ENCODE measurements at regions not wholly inside any gene's neighbourhood (a gene's known extent, or its start where the extent isn't known, plus 50 kb on each side); places are given as distances from the start of the nearest gene placed in this dataset.

DNA sequence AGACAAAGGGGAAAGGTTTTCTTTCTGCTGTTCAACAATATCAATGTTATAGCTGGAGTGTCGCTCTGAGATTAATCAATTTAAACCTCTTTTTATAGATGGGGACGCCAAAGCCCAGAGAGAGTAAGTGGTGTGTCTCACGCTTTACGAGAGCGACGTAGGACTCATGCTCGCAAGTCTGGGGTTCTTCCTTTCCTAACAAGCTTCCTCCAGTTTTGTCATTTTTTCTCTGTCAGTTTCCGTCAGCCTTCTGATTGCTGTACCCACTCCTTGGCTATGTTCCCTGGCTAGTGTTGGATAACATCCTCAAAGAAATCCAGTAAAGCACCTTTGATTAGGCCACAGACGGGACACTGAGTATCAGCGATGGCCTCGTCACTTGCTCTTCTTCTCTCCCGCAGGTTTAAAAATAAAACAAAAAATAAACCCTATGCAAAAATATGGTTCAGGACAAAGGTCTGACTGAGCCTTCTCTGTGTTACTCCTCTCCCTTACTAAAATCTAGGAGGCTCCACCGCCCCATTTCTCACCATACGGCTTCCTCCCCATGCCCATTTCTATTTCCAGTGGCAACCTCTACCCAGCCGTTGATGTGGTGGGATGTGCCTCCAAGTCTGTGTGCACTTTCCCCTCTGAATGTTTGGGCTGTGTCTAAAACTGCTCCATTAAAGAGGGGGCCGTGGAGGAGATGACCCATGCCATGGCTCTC, 172.7 kb upstream of the PARP11 start:
- TF ChIP-seq EZH2 (IDR thresholded peaks at IDR 0.05; ENCODE audit: borderline replicate concordance, insufficient read depth, low read depth, low read length, poor library complexity, severe bottlenecking), result no peak
- TF ChIP-seq, protein P1, sequence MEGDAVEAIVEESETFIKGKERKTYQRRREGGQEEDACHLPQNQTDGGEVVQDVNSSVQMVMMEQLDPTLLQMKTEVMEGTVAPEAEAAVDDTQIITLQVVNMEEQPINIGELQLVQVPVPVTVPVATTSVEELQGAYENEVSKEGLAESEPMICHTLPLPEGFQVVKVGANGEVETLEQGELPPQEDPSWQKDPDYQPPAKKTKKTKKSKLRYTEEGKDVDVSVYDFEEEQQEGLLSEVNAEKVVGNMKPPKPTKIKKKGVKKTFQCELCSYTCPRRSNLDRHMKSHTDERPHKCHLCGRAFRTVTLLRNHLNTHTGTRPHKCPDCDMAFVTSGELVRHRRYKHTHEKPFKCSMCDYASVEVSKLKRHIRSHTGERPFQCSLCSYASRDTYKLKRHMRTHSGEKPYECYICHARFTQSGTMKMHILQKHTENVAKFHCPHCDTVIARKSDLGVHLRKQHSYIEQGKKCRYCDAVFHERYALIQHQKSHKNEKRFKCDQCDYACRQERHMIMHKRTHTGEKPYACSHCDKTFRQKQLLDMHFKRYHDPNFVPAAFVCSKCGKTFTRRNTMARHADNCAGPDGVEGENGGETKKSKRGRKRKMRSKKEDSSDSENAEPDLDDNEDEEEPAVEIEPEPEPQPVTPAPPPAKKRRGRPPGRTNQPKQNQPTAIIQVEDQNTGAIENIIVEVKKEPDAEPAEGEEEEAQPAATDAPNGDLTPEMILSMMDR (IDR thresholded peaks at IDR 0.05), result no peak
